Upper lobe of right lung (tissue), 1 donor: ENCODE measurements at regions not wholly inside any gene's neighbourhood (a gene's known extent, or its start where the extent isn't known, plus 50 kb on each side); places are given as distances from the start of the nearest gene placed in this dataset.
"Not testable (repeated sequence)": the region's sequence is repeated elsewhere in the genome, so short reads cannot be mapped to it uniquely, and the experiment has no call there.

Source experiments
- ATAC-seq: fragments of 200-7000 bp; cut with Tn5 transposase; one replicate; pipeline ENCODE4 v1.9.1; 2020; ENCODE audit warnings: mild to moderate bottlenecking, moderate library complexity
- DNase-seq: peaks from one replicate; pipeline ENCODE4 v3.0.0-alpha.2; 2020
- H3K27ac ChIP-seq: fragments of 200-600 bp; one replicate; pipeline ENCODE4 v1.8.0; 2022
- H3K27me3 ChIP-seq: fragments of 200-600 bp; one replicate; pipeline ENCODE4 v1.8.0; 2022; ENCODE audit warnings: mild to moderate bottlenecking
- H3K36me3 ChIP-seq: fragments of 200-600 bp; one replicate; pipeline ENCODE4 v1.8.0; 2022
- H3K4me1 ChIP-seq: fragments of 200-600 bp; one replicate; pipeline ENCODE4 v1.8.0; 2022
- H3K4me3 ChIP-seq: fragments of 200-600 bp; one replicate; pipeline ENCODE4 v1.8.0; 2022; ENCODE audit warnings: mild to moderate bottlenecking
- H3K9me3 ChIP-seq: fragments of 200-600 bp; one replicate; pipeline ENCODE4 v1.8.0; 2022
- intact Hi-C: fragments of 100-400 bp; cut with DNase I; formaldehyde crosslinking; loops from one replicate; pipeline ENCODE4 v1.11.0; 2022
- TF ChIP-seq, protein P1 (sequence below): fragments of 200-600 bp; IDR thresholded peaks from one replicate; pipeline ENCODE4 v1.8.0; 2022; ENCODE audit warnings: antibody characterized with exemption
- donor health status: DM: no; HTN: yes; CAD: no; lungs with severe emphysema.

DNA sequence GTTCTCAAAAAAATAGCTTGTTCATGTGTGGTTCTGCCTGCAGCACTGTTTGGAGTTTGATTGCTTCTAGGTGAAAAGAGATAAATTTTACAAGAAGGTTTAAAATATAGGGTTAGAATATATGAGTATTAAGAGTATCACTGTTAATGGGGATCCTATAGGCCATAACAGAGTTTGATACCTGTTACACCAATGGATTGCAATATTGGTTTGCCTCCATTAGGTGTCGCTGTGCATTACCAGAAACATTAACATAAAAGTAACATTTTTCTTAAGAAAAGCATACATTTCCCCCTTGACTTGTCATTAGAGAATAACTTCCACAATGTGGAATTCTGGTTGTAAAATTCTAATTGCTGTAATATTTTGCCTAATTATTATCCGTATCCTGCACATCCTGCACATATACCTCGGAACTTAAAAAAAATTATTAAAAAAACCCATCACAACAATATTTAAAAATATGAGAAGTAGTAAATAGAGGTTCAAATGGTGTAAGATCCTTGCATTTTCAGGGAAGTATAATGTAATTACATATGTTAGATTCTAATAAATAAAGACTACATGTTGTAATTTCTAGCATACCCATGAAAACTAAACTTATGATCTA is 63.0 kb downstream of the CYP4A11 start:
- TF ChIP-seq, protein P1, sequence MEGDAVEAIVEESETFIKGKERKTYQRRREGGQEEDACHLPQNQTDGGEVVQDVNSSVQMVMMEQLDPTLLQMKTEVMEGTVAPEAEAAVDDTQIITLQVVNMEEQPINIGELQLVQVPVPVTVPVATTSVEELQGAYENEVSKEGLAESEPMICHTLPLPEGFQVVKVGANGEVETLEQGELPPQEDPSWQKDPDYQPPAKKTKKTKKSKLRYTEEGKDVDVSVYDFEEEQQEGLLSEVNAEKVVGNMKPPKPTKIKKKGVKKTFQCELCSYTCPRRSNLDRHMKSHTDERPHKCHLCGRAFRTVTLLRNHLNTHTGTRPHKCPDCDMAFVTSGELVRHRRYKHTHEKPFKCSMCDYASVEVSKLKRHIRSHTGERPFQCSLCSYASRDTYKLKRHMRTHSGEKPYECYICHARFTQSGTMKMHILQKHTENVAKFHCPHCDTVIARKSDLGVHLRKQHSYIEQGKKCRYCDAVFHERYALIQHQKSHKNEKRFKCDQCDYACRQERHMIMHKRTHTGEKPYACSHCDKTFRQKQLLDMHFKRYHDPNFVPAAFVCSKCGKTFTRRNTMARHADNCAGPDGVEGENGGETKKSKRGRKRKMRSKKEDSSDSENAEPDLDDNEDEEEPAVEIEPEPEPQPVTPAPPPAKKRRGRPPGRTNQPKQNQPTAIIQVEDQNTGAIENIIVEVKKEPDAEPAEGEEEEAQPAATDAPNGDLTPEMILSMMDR: peak; percentile 58

DNA sequence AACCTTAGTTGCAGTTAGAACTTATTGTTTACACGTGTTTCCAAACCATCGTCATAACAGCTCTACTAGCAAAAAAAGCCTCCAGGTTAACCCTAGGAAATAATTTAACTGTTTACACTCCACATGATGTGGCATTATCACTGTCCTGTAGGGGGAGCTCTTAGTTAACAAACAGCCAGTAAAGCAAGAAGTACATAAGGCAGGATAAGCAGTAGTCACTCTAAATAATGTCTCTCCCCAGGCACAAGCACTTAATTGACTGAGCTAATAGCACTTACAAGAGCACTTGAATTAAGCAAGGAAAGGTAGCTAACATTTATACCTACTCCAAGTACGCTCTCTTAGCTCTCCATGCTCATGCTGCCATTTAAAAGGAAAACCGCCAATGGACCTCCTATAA is 65.2 kb downstream of the CYP4A11 start:
- TF ChIP-seq, protein P1: peak; percentile 35
- DNase-seq: not testable (repeated sequence)

More for the DNA sequence above, 63.0 kb downstream of the CYP4A11 start:
- H3K9me3 ChIP-seq, H3K36me3 ChIP-seq, intact Hi-C loops, DNase-seq, H3K27me3 ChIP-seq, H3K27ac ChIP-seq, H3K4me3 ChIP-seq, H3K4me1 ChIP-seq: not testable (repeated sequence)
- peak; percentile 65 for ATAC-seq

More for the DNA sequence above, 65.2 kb downstream of the CYP4A11 start:
- H3K36me3 ChIP-seq, H3K27ac ChIP-seq, H3K4me3 ChIP-seq, H3K9me3 ChIP-seq, H3K4me1 ChIP-seq, intact Hi-C loops, H3K27me3 ChIP-seq: not testable (repeated sequence)
- peak; percentile 68 for ATAC-seq
